Effector memory CD8-positive, alpha-beta T cell (primary cell): ENCODE measurements at regions not wholly inside any gene's neighbourhood (a gene's known extent, or its start where the extent isn't known, plus 50 kb on each side); places are given as distances from the start of the nearest gene placed in this dataset.

ENCODE experiments used
- ATAC-seq: fragments of 150-1000 bp; cut with Tn5 transposase; replicated peaks from 2 replicates; pipeline ENCODE4 v1.10.0; 2021; ENCODE audit warnings: mild to moderate bottlenecking, moderate library complexity
- DNase-seq, 3 experiments: peaks; one replicate each; pipeline ENCODE4 v3.0.0; 2021
- H3K27ac Mint-ChIP-seq, 2 donors: one replicate each; pipeline ENCODE4 v1.8.0; 2022; ENCODE audit warnings: mild to moderate bottlenecking in 2 of 2, mixed read lengths in 2 of 2, moderate library complexity in 2 of 2
- H3K27me3 Mint-ChIP-seq, 2 donors: one replicate each; pipeline ENCODE4 v1.8.0; 2022; ENCODE audit warnings: mixed read lengths in 2 of 2
- H3K36me3 Mint-ChIP-seq: one replicate; pipeline ENCODE4 v1.8.0; 2022; ENCODE audit warnings: mild to moderate bottlenecking, moderate library complexity, mixed read lengths; ENCODE audit not compliant: insufficient read depth
- H3K4me1 Mint-ChIP-seq, 2 donors: one replicate each; pipeline ENCODE4 v1.8.0; 2022; ENCODE audit warnings: low read depth in 2 of 2, mixed read lengths in 2 of 2
- H3K4me3 Mint-ChIP-seq, 2 donors: one replicate each; pipeline ENCODE4 v1.8.0; 2022; ENCODE audit warnings: mild to moderate bottlenecking in 2 of 2, mixed read lengths in 2 of 2, moderate library complexity in 2 of 2
- H3K9me3 Mint-ChIP-seq, 2 donors: one replicate each; pipeline ENCODE4 v1.8.0; 2022; ENCODE audit warnings: mixed read lengths in 2 of 2

GRCh38 chr18:66778048-66778447 lies 174.2 kb upstream of the CDH19 start:
- H3K4me3 Mint-ChIP-seq = no peak overlapping the region
- no peaks in the 10 kb centered on the region for H3K4me1 Mint-ChIP-seq
- H3K27me3 Mint-ChIP-seq = no peaks in the 10 kb centered on the region
- peaks cover 6 to 8% of the 10 kb centered on the region in 2 donors for H3K9me3 Mint-ChIP-seq
- no peak for DNase-seq
- H3K27ac Mint-ChIP-seq = no peak overlapping the region
- no peaks in the 10 kb centered on the region for H3K36me3 Mint-ChIP-seq
- ATAC-seq = no peak

- Mint-ChIP-seq H3K4me3 (no peak overlapping the region), H3K27me3 (no peaks in the 10 kb centered on the region), H3K27ac (no peak overlapping the region), H3K36me3 (no peaks in the 10 kb centered on the region), H3K9me3 (peaks cover 4 to 7% of the 10 kb centered on the region in 2 donors), H3K4me1 (no peaks in the 10 kb centered on the region)
- DNase-seq (no peak), ATAC-seq (no peak)
These were observed 165.5 kb upstream of the CDH19 start for GRCh38 chr18:66769375-66769774.

GRCh38 chr18:66764230-66764629 lies 160.3 kb upstream of the CDH19 start:
- no peaks in the 10 kb centered on the region for H3K27me3 Mint-ChIP-seq
- H3K4me3 Mint-ChIP-seq = no peak overlapping the region
- H3K27ac Mint-ChIP-seq = no peak overlapping the region
- no peaks in the 10 kb centered on the region for H3K4me1 Mint-ChIP-seq
- peaks cover 4 to 5% of the 10 kb centered on the region in 2 donors for H3K9me3 Mint-ChIP-seq
- ATAC-seq = no peak
- no peak for DNase-seq
- no peaks in the 10 kb centered on the region for H3K36me3 Mint-ChIP-seq

- Mint-ChIP-seq H3K9me3 (peaks cover 6 to 7% of the 10 kb centered on the region in 2 donors), H3K4me3 (no peak overlapping the region), H3K27ac (no peak overlapping the region), H3K4me1 (no peaks in the 10 kb centered on the region), H3K27me3 (no peaks in the 10 kb centered on the region), H3K36me3 (no peaks in the 10 kb centered on the region)
- no peak for DNase-seq
- ATAC-seq = no peak
These were observed 157.3 kb upstream of the CDH19 start for GRCh38 chr18:66761166-66761565.

- H3K4me3 Mint-ChIP-seq = no peak overlapping the region
- DNase-seq = no peak
- peaks cover 6 to 7% of the 10 kb centered on the region in 2 donors for H3K9me3 Mint-ChIP-seq
- no peaks in the 10 kb centered on the region for H3K36me3 Mint-ChIP-seq
- no peak for ATAC-seq
- no peaks in the 10 kb centered on the region for H3K27me3 Mint-ChIP-seq
- no peak overlapping the region for H3K27ac Mint-ChIP-seq
- H3K4me1 Mint-ChIP-seq = no peaks in the 10 kb centered on the region
These were observed 156.7 kb upstream of the CDH19 start for GRCh38 chr18:66760559-66760958.

- Mint-ChIP-seq H3K27ac (no peak overlapping the region), H3K4me3 (no peak overlapping the region)
These were observed 155.3 kb upstream of the CDH19 start for GRCh38 chr18:66759050-66759828.

GRCh38 chr18:66757946-66758345 lies 154.1 kb upstream of the CDH19 start:
- no peak overlapping the region for H3K4me3 Mint-ChIP-seq
- no peaks in the 10 kb centered on the region for H3K4me1 Mint-ChIP-seq
- H3K27ac Mint-ChIP-seq = no peak overlapping the region
- DNase-seq (no peak), ATAC-seq (no peak)
- H3K9me3 Mint-ChIP-seq = peaks cover 7 to 8% of the 10 kb centered on the region in 2 donors
- H3K36me3 Mint-ChIP-seq = no peaks in the 10 kb centered on the region
- H3K27me3 Mint-ChIP-seq = no peaks in the 10 kb centered on the region

More at GRCh38 chr18:66759050-66759828, 155.3 kb upstream of the CDH19 start:
- DNase-seq = no peak
- Mint-ChIP-seq H3K27me3 (no peaks in the 10 kb centered on the region), H3K4me1 (no peaks in the 10 kb centered on the region), H3K36me3 (no peaks in the 10 kb centered on the region), H3K9me3 (peaks cover 6 to 7% of the 10 kb centered on the region in 2 donors)
- ATAC-seq = no peak

GRCh38 chr18:66754335-66754734 lies 150.4 kb upstream of the CDH19 start:
- H3K27me3 Mint-ChIP-seq = no peaks in the 10 kb centered on the region
- H3K36me3 Mint-ChIP-seq = no peaks in the 10 kb centered on the region
- ATAC-seq (no peak), DNase-seq (no peak)
- H3K9me3 Mint-ChIP-seq = peaks cover 7 to 8% of the 10 kb centered on the region in 2 donors
- no peaks in the 10 kb centered on the region for H3K4me1 Mint-ChIP-seq
- H3K4me3 Mint-ChIP-seq = no peak overlapping the region
- H3K27ac Mint-ChIP-seq = no peak overlapping the region

GRCh38 chr18:66752733-66753132 lies 148.8 kb upstream of the CDH19 start:
- H3K27ac Mint-ChIP-seq = no peak overlapping the region
- no peak overlapping the region for H3K4me3 Mint-ChIP-seq
- DNase-seq (no peak), ATAC-seq (no peak)
- H3K9me3 Mint-ChIP-seq = peaks cover 6 to 8% of the 10 kb centered on the region in 2 donors
- H3K4me1 Mint-ChIP-seq = no peaks in the 10 kb centered on the region
- H3K36me3 Mint-ChIP-seq = no peaks in the 10 kb centered on the region
- no peaks in the 10 kb centered on the region for H3K27me3 Mint-ChIP-seq

GRCh38 chr18:66749481-66750035 lies 145.7 kb upstream of the CDH19 start:
- no peaks in the 10 kb centered on the region for H3K36me3 Mint-ChIP-seq
- DNase-seq (no peak), ATAC-seq (no peak)
- no peaks in the 10 kb centered on the region for H3K4me1 Mint-ChIP-seq
- H3K27me3 Mint-ChIP-seq = no peaks in the 10 kb centered on the region
- peaks cover under 1 to 4% of the 10 kb centered on the region in 2 donors for H3K9me3 Mint-ChIP-seq
- H3K4me3 Mint-ChIP-seq = no peak overlapping the region
- H3K27ac Mint-ChIP-seq = no peak overlapping the region

- no peaks in the 10 kb centered on the region for H3K4me1 Mint-ChIP-seq
- H3K4me3 Mint-ChIP-seq = no peak overlapping the region
- no peaks in the 10 kb centered on the region for H3K27me3 Mint-ChIP-seq
- ATAC-seq (no peak), DNase-seq (no peak)
- H3K27ac Mint-ChIP-seq = no peak overlapping the region
- H3K9me3 Mint-ChIP-seq = peaks cover 4 to 6% of the 10 kb centered on the region in 2 donors
- H3K36me3 Mint-ChIP-seq = no peaks in the 10 kb centered on the region
These were observed 145.1 kb upstream of the CDH19 start for GRCh38 chr18:66749030-66749429.

GRCh38 chr18:66742832-66743231 lies 138.9 kb upstream of the CDH19 start:
- Mint-ChIP-seq H3K27me3 (no peaks in the 10 kb centered on the region), H3K9me3 (peaks cover 12% of the 10 kb centered on the region in 2 donors), H3K27ac (no peak overlapping the region), H3K4me3 (no peak overlapping the region), H3K4me1 (no peaks in the 10 kb centered on the region), H3K36me3 (no peaks in the 10 kb centered on the region)
- no peak for DNase-seq
- ATAC-seq = no peak

- H3K4me3 Mint-ChIP-seq = no peak overlapping the region
- no peaks in the 10 kb centered on the region for H3K36me3 Mint-ChIP-seq
- no peak for ATAC-seq
These were observed 132.0 kb upstream of the CDH19 start for GRCh38 chr18:66735933-66736332.

GRCh38 chr18:66734451-66734850 lies 130.6 kb upstream of the CDH19 start:
- Mint-ChIP-seq H3K4me1 (no peaks in the 10 kb centered on the region), H3K27me3 (no peaks in the 10 kb centered on the region), H3K36me3 (no peaks in the 10 kb centered on the region), H3K27ac (no peak overlapping the region), H3K9me3 (peaks cover 6% of the 10 kb centered on the region in 2 donors), H3K4me3 (no peak overlapping the region)
- DNase-seq = no peak
- no peak for ATAC-seq

More at GRCh38 chr18:66735933-66736332, 132.0 kb upstream of the CDH19 start:
- Mint-ChIP-seq H3K27me3 (no peaks in the 10 kb centered on the region), H3K4me1 (no peaks in the 10 kb centered on the region), H3K9me3 (peaks cover 6 to 8% of the 10 kb centered on the region in 2 donors), H3K27ac (no peak overlapping the region)
- DNase-seq = no peak
